Stimulated activated CD4-positive, alpha-beta T cell treated with anti-CD3 and anti-CD28 coated beads, Interleukin-2, amount 100 ng/mL, for 4 hours (primary cell): ENCODE measurements at regions not wholly inside any gene's neighbourhood (a gene's known extent, or its start where the extent isn't known, plus 50 kb on each side); places are given as distances from the start of the nearest gene placed in this dataset.
"Not testable (repeated sequence)": the region's sequence is repeated elsewhere in the genome, so short reads cannot be mapped to it uniquely, and the experiment has no call there.

ENCODE experiments used
- DNase-seq: peaks from one replicate; pipeline ENCODE4 v3.0.0-alpha.2; 2020; ENCODE audit warnings: low read depth

DNA sequence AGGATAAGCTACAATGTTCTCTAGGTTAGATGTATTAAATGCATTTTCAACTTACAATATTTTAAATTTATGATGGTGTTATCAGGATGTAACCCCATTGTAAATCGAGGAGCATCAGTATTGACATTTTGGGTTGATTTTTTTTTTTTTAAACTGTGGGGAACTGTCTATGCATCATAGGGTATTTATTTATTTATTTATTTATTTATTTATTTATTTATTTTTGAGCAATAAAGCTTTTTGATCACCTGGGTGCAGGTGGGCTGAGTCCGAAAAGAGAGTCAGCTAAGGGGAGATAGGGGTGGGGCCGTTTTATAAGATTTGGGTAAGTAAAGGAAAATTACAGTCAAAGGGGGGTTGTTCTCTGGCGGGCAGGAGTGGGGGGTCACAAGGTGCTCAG is 367.5 kb downstream of the OXSM start:
- DNase-seq: not testable (repeated sequence)

DNA sequence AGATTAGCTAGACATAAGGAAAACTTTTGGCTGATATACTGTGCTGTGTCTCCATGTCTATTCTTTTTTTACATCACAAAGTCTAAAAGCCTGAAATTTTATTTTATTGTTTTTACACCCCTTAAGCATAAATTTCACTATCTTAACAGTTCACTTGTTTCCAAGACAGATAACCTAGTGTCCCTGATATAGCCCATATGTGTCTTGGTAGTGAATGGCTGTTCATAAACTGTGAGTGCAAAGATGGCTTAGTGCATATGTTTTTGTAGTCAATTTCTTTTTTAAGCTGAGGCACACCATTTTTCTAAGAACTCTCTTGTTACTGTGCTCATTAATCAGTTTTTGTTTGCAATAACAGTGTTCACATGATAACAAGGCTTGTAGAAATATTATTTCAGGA is 381.1 kb downstream of the OXSM start:
- DNase-seq: no peak

DNA sequence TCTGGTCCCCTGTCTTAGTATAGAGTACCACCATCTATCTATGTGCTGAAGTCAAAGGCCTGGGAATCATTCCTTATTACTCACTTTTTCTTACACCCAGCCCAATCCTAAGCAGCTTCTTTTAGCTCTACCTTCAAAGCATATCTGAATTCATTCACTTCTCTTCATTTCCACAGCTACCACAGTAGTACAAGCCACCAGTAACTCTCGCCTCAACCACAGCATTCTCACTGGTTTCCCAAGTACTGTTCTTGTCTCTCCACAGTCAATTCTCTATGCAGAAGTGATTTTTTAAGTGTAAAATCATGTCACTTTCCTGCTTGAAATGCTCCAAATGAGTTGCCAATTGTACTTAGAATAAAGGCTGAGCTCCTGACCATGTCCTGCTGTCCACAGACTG is 401.7 kb downstream of the OXSM start:
- no peak for DNase-seq

DNA sequence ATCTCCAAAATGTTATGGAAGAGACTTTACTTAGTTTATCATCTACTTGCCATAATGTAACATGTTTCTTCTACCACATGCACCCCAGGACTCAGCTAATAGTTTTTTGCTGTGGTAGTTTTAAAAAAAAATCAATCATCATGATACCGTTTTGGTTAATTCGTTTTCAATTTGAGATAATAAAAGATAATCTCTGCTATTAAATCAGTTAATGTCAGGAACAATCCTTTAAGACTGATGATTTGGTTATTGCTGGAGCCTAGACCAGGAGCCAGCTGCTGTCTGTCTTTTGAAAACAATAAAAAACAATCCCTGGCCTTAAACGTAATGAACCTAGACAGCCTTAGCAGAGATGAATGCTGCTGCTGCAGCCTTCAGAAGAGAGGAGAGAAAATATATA is 403.7 kb downstream of the OXSM start:
- DNase-seq: no peak

DNA sequence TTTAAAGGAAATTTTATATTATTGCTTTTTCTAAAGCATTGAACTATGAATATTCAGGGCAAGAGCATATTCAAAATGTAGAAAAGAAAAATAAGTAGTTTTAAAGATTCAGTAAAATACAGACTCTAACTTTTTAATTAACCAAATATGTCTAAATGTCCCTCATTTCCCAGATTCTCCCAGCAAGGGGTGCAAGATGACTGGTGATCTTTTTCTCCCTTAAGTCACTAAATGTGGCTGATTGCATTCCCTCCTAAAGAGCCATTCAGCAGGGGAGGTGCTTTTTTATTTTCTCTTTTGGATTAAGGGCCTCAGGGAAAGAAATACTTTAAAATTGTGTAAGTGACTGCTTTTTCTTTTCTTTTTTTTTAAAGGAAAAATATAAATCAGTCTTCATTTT is 406.9 kb downstream of the OXSM start:
- no peak for DNase-seq

DNA sequence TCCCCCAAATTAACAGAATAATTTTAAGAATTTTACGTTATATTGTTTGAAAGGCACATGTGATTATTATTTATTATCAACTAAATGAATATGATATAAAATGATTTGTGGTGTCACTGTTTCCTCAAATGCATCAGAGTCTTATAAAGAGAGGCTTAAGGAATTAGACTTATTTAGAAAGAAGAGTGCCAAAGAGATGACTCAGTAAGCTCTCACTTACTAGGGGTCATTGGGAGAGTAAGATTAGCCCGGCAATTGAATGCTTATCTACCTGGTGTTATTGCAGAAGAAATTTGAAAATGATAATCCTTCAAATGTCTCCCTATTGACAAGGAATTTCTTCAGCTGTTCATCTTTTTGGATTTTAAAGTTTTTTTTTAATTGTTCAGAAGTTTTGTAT is 408.7 kb downstream of the OXSM start:
- DNase-seq: no peak

DNA sequence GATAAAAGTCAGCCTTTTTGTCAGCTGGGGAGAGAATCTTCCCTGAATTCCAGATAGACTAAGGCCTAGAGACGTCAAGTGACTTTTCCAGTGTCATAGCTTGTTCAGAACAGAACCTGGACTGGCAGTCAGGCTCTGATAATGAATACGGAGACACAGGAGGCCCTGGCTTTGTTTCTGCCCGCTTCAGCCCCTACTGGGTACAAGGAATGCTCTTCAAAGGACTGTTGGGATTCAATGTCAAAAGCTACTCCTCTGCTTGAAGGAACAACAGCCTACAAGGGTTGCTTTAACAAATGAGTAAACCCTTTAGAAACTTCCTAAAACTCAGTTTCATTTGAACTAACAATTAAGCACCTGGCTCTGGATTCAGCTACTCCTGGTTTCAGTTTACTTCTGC is 412.3 kb downstream of the OXSM start:
- DNase-seq: no peak

DNA sequence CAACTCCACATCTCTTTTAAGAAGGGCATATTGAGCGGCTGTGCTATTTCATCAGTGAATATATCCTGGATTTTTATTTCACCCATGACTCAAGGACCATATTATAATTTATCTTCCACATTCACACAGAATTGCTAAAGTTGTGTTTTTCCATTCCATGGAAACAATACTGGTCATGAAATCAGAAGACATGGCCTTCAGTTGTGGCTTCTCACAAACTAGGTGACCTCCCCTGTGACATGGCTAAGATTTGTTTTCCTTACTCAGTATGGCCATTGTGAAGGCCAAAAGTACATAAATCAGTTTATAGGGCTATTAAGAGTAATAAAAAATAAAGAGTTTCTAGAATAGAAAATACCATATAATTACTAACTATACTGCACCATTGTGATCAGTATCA is 415.6 kb downstream of the OXSM start:
- no peak for DNase-seq

DNA sequence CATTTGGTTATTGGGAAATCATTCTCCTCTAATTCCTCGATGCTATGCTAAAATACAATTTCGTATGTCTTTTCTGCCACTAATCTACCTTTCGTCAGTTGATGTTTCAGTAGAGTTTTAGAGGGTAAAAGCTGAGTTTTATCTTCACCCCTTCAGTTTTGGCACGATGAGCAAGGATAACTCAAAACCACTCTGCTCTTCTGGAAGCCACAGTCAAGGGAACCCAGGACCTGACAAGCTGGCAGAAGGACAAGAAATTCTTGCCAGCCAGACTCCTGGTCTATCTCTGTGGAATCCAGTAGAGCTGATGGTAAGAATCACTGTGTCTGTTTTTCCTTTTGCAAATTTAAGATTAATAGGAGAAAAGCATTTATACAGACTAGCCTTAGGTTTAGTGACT is 414.4 kb upstream of the LRRC3B start:
- no peak for DNase-seq

DNA sequence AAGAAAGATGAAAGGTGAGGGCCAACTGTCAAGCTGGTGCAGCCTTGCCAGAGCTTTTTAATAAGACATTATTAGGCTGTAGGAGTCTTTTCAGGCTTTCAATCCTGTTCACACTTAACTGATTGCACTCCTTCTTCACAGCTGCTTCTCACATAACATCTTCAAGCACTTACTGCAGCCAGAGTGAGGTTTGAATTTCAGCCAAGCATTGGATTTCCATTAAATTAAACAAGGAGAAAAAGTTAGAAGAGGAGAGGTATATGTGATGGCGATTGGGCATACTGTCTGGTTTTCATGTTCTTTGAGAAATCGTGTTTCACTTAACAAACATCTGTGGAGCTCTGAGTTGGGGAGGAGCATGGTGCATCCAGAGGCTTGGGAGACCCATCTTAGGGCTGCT is 392.8 kb upstream of the LRRC3B start:
- DNase-seq: no peak

DNA sequence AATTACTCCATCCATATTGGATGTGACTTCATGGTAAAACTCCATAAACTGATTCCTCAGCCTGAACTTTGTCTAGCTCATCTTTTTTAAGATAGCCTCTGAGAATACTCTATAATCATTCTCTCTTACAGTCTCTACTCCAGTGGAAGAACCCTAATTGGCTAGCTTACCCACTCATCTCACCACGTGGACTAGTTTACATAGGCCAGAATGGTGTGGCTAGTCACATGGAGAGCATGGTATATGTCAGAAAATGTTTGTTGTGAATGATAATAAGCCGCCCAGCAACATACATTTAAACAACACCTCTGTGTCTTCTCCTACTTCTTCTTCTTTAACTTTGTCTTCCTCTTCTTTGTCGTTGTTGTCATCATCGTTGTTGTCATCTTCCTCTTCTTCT is 389.2 kb upstream of the LRRC3B start:
- DNase-seq: no peak

DNA sequence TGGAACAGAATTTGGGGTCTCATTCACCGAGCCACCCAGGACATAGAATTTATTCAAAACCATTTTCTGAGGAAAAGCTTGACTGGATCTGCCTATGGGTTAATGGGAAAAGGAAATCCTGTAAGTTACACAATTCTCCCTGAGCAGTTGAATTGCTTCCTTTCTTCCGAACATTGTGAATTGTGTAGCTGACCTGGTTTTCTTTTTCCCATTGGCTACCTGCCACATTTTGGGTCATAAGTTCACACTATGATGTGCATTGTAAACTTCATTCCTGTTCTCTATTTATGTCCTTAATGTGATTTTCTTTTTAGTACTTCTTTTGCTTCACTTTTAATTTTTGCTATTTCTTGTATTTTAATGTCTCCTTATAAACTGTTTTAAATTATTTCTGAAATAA is 386.0 kb upstream of the LRRC3B start:
- no peak for DNase-seq

DNA sequence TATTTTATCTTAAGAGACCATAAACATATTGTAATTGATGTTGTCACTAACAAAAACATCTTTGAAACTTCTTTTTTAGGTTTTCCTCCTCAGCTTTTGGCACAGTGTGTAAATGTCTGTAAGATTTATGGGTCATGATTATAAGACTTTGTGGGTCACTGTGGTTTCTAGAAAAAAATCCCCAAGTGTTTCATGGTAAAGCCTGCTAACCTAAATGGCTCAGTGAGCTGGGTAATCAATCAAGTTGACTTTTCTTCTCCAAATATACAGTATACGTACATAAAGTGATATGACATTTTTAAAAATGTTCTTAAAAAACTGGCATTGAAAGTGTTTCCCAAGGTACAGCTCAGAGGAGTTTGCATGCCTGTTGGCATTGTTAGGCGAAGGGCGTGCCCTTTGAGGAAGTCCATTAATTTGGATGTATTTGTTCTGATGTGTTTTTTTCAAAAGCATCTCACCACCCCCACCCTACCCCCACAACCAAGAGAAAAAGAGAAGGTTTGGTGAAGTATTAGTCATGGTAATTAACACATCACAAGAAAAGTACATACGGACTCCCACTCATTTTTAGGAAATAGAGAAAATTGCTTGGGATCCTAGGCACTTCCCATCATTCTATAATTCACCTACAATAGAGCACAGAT is 385.4 kb upstream of the LRRC3B start:
- DNase-seq: no peak

DNA sequence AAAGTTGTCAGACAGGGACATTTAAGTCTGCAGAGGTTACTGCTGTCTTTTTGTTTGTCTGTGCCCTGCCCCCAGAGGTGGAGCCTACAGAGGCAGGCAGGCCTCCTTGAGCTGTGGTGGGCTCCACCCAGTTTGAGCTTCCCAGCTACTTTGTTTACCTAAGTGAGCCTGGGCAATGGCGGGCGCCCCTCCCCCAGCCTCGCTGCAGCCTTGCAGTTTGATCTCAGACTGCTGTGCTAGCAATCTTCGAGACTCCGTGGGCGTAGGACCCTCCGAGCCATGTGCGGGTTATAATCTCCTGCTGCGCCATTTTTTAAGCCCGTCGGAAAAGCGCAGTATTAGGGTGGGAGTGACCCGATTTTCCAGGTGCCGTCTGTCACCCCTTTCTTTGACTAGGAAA is 378.0 kb upstream of the LRRC3B start:
- DNase-seq: not testable (repeated sequence)

DNA sequence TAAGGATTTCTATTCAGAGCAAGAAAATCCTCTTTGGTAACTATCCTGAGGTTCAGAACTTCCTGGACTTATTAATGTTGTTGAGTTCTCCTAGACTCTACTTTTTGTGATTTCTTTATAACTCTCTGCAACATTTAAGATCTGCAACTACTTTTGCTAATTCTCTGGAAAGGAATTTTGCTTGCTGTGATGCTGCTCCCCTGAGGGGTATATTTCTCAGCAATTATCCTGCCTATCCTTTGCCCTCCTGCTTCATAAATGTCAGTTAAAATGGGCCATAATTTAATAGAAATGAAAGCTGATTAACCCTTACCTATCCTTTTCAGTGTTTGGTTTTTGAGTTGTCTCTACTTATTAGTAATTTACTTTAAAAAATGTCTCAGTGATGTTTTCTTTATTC is 377.3 kb upstream of the LRRC3B start:
- no peak for DNase-seq

DNA sequence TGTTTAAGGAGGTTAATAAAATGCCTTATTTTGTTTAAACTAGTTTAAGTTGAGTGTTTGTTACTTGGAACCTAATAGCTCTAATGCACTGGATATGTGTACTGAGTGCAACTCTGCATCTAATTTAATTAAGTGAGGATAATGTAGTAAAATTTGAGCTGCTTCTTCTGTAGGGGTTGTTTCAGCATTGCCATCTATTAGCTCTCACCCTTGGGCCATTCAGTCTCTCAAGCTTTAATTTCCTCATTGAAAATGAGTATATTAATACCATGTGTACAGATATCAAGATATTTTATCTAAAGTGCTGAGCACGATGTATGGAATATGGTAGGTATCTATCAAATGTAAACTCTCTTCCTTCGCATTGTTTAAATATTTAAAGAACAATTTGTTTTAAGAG is 375.7 kb upstream of the LRRC3B start:
- DNase-seq: no peak

DNA sequence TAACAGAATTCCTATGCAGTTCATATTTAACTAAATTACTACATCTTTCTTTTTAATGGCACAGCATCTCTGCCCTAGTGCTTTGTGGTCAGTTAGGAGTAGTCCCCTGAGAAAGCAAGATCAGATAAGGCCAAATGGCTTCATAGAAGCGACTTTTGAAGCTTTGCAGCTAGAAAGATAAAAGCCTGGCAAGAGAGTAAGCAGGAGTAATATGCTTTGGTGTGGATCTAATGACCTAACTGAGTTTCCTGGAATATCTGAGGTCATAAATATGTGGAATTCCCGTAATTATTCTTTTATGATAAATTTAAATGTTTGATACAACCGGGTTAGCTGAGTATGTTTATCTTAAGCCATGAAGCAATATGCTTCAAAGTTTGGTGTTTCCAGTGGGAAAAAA is 374.9 kb upstream of the LRRC3B start:
- no peak for DNase-seq

DNA sequence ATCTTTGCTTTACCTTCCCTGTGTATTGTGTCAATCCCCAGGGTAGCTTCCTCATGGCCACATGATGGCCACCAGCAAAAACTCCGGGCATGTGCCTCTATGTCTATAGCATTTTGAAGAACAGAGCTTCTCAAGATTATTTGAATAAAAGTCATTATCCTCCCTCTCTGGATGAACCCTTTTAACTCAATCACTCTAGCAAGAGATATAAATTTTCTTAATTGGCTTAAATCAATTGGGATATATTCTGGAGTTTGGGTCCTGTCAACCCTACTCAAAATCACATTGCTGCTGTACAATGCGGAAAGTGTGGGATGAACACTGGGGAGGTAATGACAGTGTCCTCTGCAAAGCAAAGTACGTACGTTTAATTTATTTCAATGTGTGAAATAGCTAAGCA is 370.6 kb upstream of the LRRC3B start:
- DNase-seq: no peak

DNA sequence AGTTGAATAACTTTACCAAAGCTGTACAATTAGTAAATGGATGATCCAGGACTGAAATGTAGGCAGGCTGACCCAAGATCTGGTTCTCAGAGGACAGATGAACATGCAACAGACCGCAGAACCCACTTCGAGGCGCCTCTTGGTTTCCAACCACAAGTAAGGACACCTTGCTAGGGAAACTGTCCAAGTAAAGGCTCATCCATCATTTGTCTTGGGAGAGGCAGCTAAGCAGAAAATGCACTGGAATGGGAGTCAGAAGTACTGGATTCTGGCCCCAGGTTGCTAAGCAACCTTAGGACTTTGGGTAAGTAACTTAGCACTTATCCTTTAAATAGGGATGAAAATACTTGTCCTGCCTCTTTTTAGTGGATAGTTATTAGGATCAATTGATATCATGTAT is 366.3 kb upstream of the LRRC3B start:
- no peak for DNase-seq

DNA sequence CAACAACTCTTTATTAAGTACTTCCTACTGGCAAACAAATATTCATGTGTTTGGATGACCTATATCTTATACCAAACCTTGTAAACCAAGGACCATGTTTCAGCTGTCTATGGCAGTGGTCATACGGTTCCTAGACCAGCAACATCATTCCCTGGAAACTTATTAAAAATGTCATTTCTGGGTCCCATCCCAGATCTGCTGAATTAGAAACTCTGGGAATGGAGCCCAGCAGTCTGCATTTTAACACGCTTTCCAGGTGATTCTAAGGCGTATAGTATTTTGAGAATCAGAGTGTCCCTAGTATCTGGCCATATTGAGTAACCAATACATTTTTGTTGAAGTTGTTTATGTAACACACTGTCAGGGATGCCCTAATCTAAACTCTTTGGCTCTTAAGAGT is 363.4 kb upstream of the LRRC3B start:
- DNase-seq: no peak

DNA sequence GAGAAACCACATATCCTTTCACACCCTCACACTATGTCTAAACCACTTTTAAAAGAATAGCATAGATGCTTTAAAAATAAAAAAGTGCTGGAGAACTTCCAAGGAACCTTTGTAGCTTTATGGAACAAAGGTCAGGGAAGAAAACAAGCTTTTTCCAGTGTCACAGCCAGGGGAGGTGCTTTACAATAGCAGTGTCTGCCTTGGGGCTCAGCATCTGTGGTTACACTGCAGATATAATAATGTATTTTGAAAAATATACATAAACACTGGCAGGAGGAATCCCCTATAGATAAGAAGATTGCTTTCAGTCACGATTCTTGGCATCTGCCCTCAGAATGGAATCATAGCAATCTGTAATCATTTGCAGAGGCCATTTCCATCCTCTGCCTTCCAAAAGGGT is 362.4 kb upstream of the LRRC3B start:
- no peak for DNase-seq

DNA sequence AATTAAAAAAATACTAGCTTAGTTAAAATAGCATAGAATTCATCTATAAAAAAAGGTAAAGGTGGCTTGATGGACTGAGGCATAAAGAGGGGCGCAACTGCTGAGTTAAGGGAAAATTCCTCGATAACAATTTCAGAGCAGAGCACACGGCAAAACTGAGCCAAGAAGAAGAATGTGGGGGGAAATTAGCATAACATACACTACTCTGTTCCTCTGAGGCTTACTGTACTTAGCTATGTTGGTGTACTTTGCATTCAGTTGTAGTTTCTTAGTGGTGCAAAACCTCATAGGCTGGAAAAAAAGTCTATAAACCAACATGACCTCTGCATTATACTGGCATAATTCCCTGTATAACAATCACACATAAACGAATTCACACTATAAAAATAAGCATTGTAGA is 357.9 kb upstream of the LRRC3B start:
- DNase-seq: no peak

DNA sequence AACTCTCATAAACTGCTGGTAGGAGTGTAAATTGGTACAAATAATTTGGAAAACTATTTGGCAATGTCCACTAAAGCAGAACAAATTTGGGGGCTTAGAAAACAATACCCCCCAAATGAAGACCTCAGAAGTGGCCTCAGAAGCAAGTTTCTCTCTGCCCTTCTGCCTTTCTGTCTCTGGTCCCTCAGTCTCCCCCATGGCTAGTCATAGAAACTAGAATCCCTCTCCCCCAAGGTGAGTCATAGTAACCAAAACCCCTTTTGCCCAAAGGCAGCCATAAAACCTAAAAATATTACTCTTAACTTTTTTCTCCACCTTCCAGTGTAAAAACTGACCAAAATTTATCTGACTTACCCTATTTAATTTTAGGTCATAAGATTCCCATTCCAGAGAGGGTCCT is 350.7 kb upstream of the LRRC3B start:
- DNase-seq: no peak

DNA sequence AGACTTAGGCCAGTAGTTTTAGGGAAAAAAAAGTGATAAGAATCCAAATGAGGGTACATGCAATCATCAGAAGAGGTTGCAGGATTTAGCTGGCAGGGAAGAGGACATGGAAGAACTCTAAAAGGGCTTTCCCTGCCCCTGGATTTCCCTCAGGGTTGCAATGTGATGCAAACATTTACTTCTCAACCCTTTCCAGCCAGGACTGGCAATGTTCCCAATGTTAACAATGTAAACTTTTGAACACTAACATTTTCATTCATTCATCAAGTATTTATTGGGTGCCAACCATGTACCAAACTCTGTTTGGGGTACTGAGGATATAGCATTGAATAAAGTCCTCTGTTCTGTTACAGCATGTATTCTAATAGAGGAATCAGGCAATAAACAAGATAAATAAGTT is 349.4 kb upstream of the LRRC3B start:
- no peak for DNase-seq

DNA sequence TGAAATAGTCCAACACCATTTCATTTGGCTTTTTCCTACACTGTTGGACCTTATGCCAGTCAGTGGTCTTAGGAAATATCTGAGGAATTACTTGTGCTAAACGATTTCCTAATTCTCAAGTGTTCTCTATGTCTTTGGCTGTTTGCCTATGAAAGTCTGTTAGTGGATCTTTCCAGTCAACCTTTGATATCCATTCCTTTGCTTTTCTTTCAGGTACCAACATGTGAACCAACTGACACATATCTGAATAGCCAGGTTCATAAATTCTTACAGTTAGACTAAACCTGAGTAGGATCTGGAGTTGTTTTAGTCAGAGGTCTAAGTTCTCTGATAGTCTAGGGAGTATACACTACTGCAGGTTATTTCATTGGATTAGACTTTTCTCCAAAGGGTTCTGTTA is 343.5 kb upstream of the LRRC3B start:
- no peak for DNase-seq
